ENCODE measurements at regions not wholly inside any gene's neighbourhood (a gene's known extent, or its start where the extent isn't known, plus 50 kb on each side); places are given as distances from the start of the nearest gene placed in this dataset.

- Histone ChIP-seq H2BK120ac (ENCODE audit: low read depth, low read length, poor library complexity, severe bottlenecking) (no peak overlapping the region), H2BK15ac (ENCODE audit: low read depth, low read length) (no peak overlapping the region), H3K27me3 (ENCODE audit: insufficient read depth, low read length) (no peaks in the 10 kb centered on the region), H2BK20ac (ENCODE audit: low read depth, low read length, poor library complexity, severe bottlenecking) (no peak overlapping the region), H3K27ac (ENCODE audit: insufficient read length, low read depth, low read length) (no peak overlapping the region), H3K56ac (ENCODE audit: insufficient read length, low read depth, low read length) (no peak overlapping the region), H3K23ac (ENCODE audit: insufficient read length, low read depth, low read length) (no peak overlapping the region), H2BK12ac (ENCODE audit: insufficient read length, low read depth, low read length) (no peak overlapping the region), H3K4me2 (ENCODE audit: insufficient read depth, insufficient read length, low read length) (no peak overlapping the region), H3K9ac (ENCODE audit: extremely low read depth, insufficient read length, low read length) (no peak overlapping the region), H3K18ac (ENCODE audit: insufficient read length, low read depth, low read length) (no peak overlapping the region), H3K4me1 (ENCODE audit: insufficient read depth, low read length) (no peaks in the 10 kb centered on the region), H3K79me2 (ENCODE audit: insufficient read depth, low read length) (no peaks in the 10 kb centered on the region), H3K79me1 (ENCODE audit: insufficient read depth, low read depth, low read length, poor library complexity, severe bottlenecking) (no peaks in the 10 kb centered on the region), H4K20me1 (ENCODE audit: control insufficient read depth, insufficient read depth, insufficient read length) (no peaks in the 10 kb centered on the region), H3K9me3 (ENCODE audit: control insufficient read depth, low read depth, low read length) (no peaks in the 10 kb centered on the region), H2AFZ (ENCODE audit: low read length) (no peak overlapping the region), H4K8ac (replicated peaks; ENCODE audit: insufficient read length, low read depth, low read length) (no peak overlapping the region), H3T11ph (ENCODE audit: low read length) (no peak overlapping the region), H2BK5ac (ENCODE audit: insufficient read length, low read length) (no peak overlapping the region), H4K5ac (ENCODE audit: insufficient read length, low read depth, low read length) (no peak overlapping the region), H3K14ac (ENCODE audit: insufficient read depth, low read length) (no peak overlapping the region), H2AK5ac (ENCODE audit: insufficient read length, low read length) (no peak overlapping the region), H3K23me2 (ENCODE audit: insufficient read length, low read depth, low read length, poor library complexity, severe bottlenecking) (no peaks in the 10 kb centered on the region), H4K91ac (ENCODE audit: insufficient read length, low read depth, low read length) (no peak overlapping the region), H3K4ac (ENCODE audit: low read depth, low read length) (no peak overlapping the region)
- no peak overlapping the region for H3K4me3 Mint-ChIP-seq
- no peak for DNase-seq
- no CpG with 5 or more reads among the region's 5 CpGs for WGBS (ENCODE audit: extremely low coverage, insufficient read length, low lambda C conversion rate)
- H3K27me3 Mint-ChIP-seq (ENCODE audit: low read depth), result no peaks in the 10 kb centered on the region
- TF ChIP-seq CTCF (conservative IDR thresholded peaks at IDR 0.05), result no peak
- H3K4me1 Mint-ChIP-seq, result peaks cover 0 to 5% of the 10 kb centered on the region in 2 experiments; a peak in 1 of 4 replicates
- no peaks in the 10 kb centered on the region; a peak in 1 of 7 replicates for H3K36me3 Mint-ChIP-seq (ENCODE audit: insufficient read depth in 1 of 3, low read depth in 3 of 3)
- no peaks in the 10 kb centered on the region; a peak in 1 of 5 replicates for H3K9me3 Mint-ChIP-seq
- H3K27ac Mint-ChIP-seq, result peak overlapping the region in 1 of 3 experiments; percentile 70; a peak in 1 of 7 replicates
Measured at GRCh38 chr2:104443145-104443544, 410.8 kb upstream of the POU3F3 start.

Measured in H9 (cell line).